Neural cell (in vitro differentiated cells): ENCODE measurements at regions not wholly inside any gene's neighbourhood (a gene's known extent, or its start where the extent isn't known, plus 50 kb on each side); places are given as distances from the start of the nearest gene placed in this dataset.

Experiments used
- H2AFZ ChIP-seq: fragments of 200-600, 300-800 bp; sonication (generic), shearing (Covaris generic); 2 replicates; pipeline ENCODE4 v1.6.0; 2014; ENCODE audit warnings: low read depth, mild to moderate bottlenecking, antibody characterized with exemption, low read length, moderate library complexity
- H3F3A ChIP-seq: fragments of 200-600 bp; shearing (Covaris generic); 2 replicates; pipeline ENCODE4 v1.6.1; 2016; ENCODE audit warnings: mild to moderate bottlenecking, moderate library complexity, mixed read lengths, antibody characterized with exemption, low read length; ENCODE audit not compliant: insufficient read depth, poor library complexity, severe bottlenecking
- H3K27ac ChIP-seq: fragments of 200-600, 300-800 bp; sonication (generic), shearing (Covaris generic); 2 replicates; pipeline ENCODE4 v1.5.1; 2014; ENCODE audit warnings: mild to moderate bottlenecking, low read length, moderate library complexity
- H3K27me3 ChIP-seq: fragments of 300-800, 200-600 bp; sonication (generic), shearing (Covaris generic); 2 replicates; pipeline ENCODE4 v1.6.0; 2014; ENCODE audit warnings: mild to moderate bottlenecking, low read depth, low read length, moderate library complexity; ENCODE audit not compliant: insufficient read depth
- H3K36me3 ChIP-seq: fragments of 300-800, 200-600 bp; sonication (generic), shearing (Covaris generic); 2 replicates; pipeline ENCODE4 v1.5.1; 2014; ENCODE audit warnings: mild to moderate bottlenecking, antibody characterized with exemption, low read length, moderate library complexity; ENCODE audit not compliant: insufficient read depth
- H3K4me2 ChIP-seq: fragments of 300-800, 200-600 bp; sonication (generic), shearing (Covaris generic); 2 replicates; pipeline ENCODE4 v1.6.0; 2014; ENCODE audit warnings: mild to moderate bottlenecking, low read length
- H3K4me3 ChIP-seq: fragments of 300-800, 200-600 bp; sonication (generic), shearing (Covaris generic); 2 replicates; pipeline ENCODE4 v1.5.1; 2014; ENCODE audit warnings: mild to moderate bottlenecking, low read length, moderate library complexity
- H3K79me2 ChIP-seq: fragments of 200-600 bp; shearing (Covaris generic); replicated peaks from 2 replicates; pipeline ENCODE4 v1.6.0; 2014; ENCODE audit warnings: mild to moderate bottlenecking, low read length, moderate library complexity; ENCODE audit not compliant: insufficient read depth
- H3K9ac ChIP-seq: fragments of 300-800, 200-600 bp; sonication (generic), shearing (Covaris generic); 2 replicates; pipeline ENCODE4 v1.6.1; 2016; ENCODE audit warnings: mild to moderate bottlenecking, low read length, mixed read lengths
- H3K9me2 ChIP-seq: fragments of 200-600 bp; shearing (Covaris generic); 2 replicates; pipeline ENCODE4 v1.6.1; 2016; ENCODE audit warnings: mild to moderate bottlenecking, low read length, mixed read lengths; ENCODE audit not compliant: insufficient read depth
- H3K9me3 ChIP-seq: fragments of 200-600, 300-800 bp; sonication (generic), shearing (Covaris generic); 2 replicates; pipeline ENCODE4 v1.6.1; 2016; ENCODE audit warnings: mild to moderate bottlenecking, mixed run types, low read length, moderate library complexity, mixed read lengths
- H4K20me1 ChIP-seq: fragments of 200-600 bp; shearing (Covaris generic); 2 replicates; pipeline ENCODE4 v1.6.1; 2016; ENCODE audit warnings: mild to moderate bottlenecking, mixed run types; ENCODE audit not compliant: insufficient read depth
- CTCF ChIP-seq: fragments of 450-650 bp; IDR thresholded peaks from 2 replicates; pipeline ENCODE4 v1.5.1; 2014; ENCODE audit warnings: antibody characterized with exemption, mild to moderate bottlenecking, moderate library complexity; ENCODE audit not compliant: poor library complexity, severe bottlenecking
- EP300 ChIP-seq: fragments of 450-650 bp; conservative IDR thresholded peaks from 2 replicates; pipeline ENCODE4 v1.6.1; 2014; ENCODE audit warnings: antibody characterized with exemption, mild to moderate bottlenecking, moderate library complexity; ENCODE audit not compliant: poor library complexity, severe bottlenecking
- EZH2 ChIP-seq: fragments of 200-600, 300-800 bp; shearing (Covaris generic), sonication (generic); IDR thresholded peaks from 2 replicates; pipeline ENCODE4 v1.6.1; 2014; ENCODE audit warnings: antibody characterized with exemption, low read length, borderline replicate concordance, mild to moderate bottlenecking; ENCODE audit not compliant: insufficient read depth, poor library complexity, severe bottlenecking
- MXI1 ChIP-seq: fragments of 450-650 bp; conservative IDR thresholded peaks from 2 replicates; pipeline ENCODE4 v1.6.1; 2014; ENCODE audit warnings: antibody characterized with exemption, mild to moderate bottlenecking; ENCODE audit not compliant: poor library complexity, severe bottlenecking
- POLR2AphosphoS5 ChIP-seq: IDR thresholded peaks from 2 replicates; pipeline ENCODE4 v1.6.1; 2012
- RAD21 ChIP-seq: fragments of 450-650 bp; conservative IDR thresholded peaks from 2 replicates; pipeline ENCODE4 v1.6.1; 2014; ENCODE audit warnings: antibody characterized with exemption, mild to moderate bottlenecking, moderate library complexity
- REST ChIP-seq: IDR thresholded peaks from 2 replicates; pipeline ENCODE4 v1.6.1; 2012; ENCODE audit warnings: borderline replicate concordance
- SMC3 ChIP-seq: fragments of 450-650 bp; conservative IDR thresholded peaks from 2 replicates; pipeline ENCODE4 v1.6.1; 2014; ENCODE audit warnings: antibody characterized with exemption, mild to moderate bottlenecking, moderate library complexity; ENCODE audit not compliant: poor library complexity
- TAF1 ChIP-seq: IDR thresholded peaks from 2 replicates; pipeline ENCODE4 v1.6.1; 2012; ENCODE audit warnings: low read depth

DNA sequence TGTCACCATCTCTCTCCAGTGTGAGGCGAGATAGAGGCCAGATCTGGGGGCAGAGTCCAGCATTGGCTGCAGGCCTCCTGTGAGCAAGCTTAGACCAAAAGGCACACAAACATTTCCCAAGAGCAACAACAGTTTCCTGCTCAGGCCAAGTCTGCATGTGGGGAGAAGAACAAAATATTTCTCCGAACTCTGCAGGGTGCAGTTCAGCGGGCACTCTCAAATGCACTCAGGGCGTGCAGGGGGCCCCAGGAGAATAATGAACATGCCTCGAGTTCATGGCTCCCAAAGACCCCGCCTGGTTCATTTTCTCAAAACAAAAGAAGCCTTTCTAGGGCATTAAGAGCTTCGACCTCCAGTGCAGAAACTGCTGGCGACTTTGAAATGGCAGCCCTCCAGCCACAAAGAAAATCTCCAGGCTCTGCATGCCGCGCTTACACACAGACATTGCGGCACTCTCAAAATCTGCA lies 57.8 kb upstream of the HELT start:
- H3K9me3 ChIP-seq = no peaks in the 10 kb centered on the region
- H3K4me3 ChIP-seq = no peak overlapping the region
- no peak overlapping the region for H3K9ac ChIP-seq
- no peaks in the 10 kb centered on the region for H3K9me2 ChIP-seq
- H3K36me3 ChIP-seq = no peaks in the 10 kb centered on the region
- no peak overlapping the region for H3K27ac ChIP-seq
- H3F3A ChIP-seq = no peaks in the 10 kb centered on the region
- H2AFZ ChIP-seq = no peak overlapping the region
- H3K79me2 ChIP-seq = no peaks in the 10 kb centered on the region
- H3K4me2 ChIP-seq = no peak overlapping the region
- H3K27me3 ChIP-seq = no peaks in the 10 kb centered on the region
- H4K20me1 ChIP-seq = no peaks in the 10 kb centered on the region
- TF ChIP-seq EP300 = no peak
- no peak for TF ChIP-seq EZH2
- TF ChIP-seq CTCF = no peak
- no peak for TF ChIP-seq POLR2AphosphoS5
- TF ChIP-seq TAF1 = no peak
- no peak for TF ChIP-seq RAD21
- TF ChIP-seq SMC3 = no peak
- TF ChIP-seq REST = no peak
- TF ChIP-seq MXI1 = no peak

GRCh38 chr4:184961660-184962059 lies 56.6 kb upstream of the HELT start:
- H3K4me3 ChIP-seq = no peak overlapping the region

GRCh38 chr4:184962125-184962638 lies 56.1 kb upstream of the HELT start:
- H3K9me3 ChIP-seq = no peaks in the 10 kb centered on the region
- H2AFZ ChIP-seq = no peak overlapping the region
- H3K4me2 ChIP-seq = no peak overlapping the region
- H3K27me3 ChIP-seq = no peaks in the 10 kb centered on the region
- no peaks in the 10 kb centered on the region for H3K36me3 ChIP-seq
- H3F3A ChIP-seq = no peaks in the 10 kb centered on the region
- no peak overlapping the region for H3K4me3 ChIP-seq
- no peaks in the 10 kb centered on the region for H3K79me2 ChIP-seq
- no peak for TF ChIP-seq MXI1
- TF ChIP-seq SMC3 = no peak
- TF ChIP-seq CTCF = no peak
- TF ChIP-seq POLR2AphosphoS5 = no peak
- no peak for TF ChIP-seq REST
- TF ChIP-seq EP300 = no peak
- TF ChIP-seq TAF1 = no peak
- TF ChIP-seq RAD21 = no peak
- no peak for TF ChIP-seq EZH2
- H3K9me2 ChIP-seq = no peaks in the 10 kb centered on the region
- no peaks in the 10 kb centered on the region for H4K20me1 ChIP-seq
- H3K9ac ChIP-seq = no peak overlapping the region
- no peak overlapping the region for H3K27ac ChIP-seq

More at GRCh38 chr4:184961660-184962059, 56.6 kb upstream of the HELT start:
- Histone ChIP-seq H3K4me2 (no peak overlapping the region), H3K9me2 (no peaks in the 10 kb centered on the region), H3K79me2 (no peaks in the 10 kb centered on the region), H3K27me3 (no peaks in the 10 kb centered on the region), H3K9ac (no peak overlapping the region), H3K27ac (no peak overlapping the region), H3K9me3 (no peaks in the 10 kb centered on the region), H3F3A (no peaks in the 10 kb centered on the region), H3K36me3 (no peaks in the 10 kb centered on the region), H2AFZ (no peak overlapping the region), H4K20me1 (no peaks in the 10 kb centered on the region)
- TF ChIP-seq TAF1 (no peak), SMC3 (no peak)
